DOHH2 (cell line): ENCODE measurements at regions not wholly inside any gene's neighbourhood (a gene's known extent, or its start where the extent isn't known, plus 50 kb on each side); places are given as distances from the start of the nearest gene placed in this dataset.

Experiments
- H3F3A ChIP-seq: fragments of 200-600 bp; sonication (generic), shearing (Covaris generic); 2 replicates; pipeline ENCODE4 v1.6.0; 2016; ENCODE audit warnings: antibody characterized with exemption, mild to moderate bottlenecking; ENCODE audit not compliant: control insufficient read depth, insufficient read depth
- H3K27ac ChIP-seq: fragments of 200-600 bp; sonication (generic); 2 replicates; pipeline ENCODE4 v1.5.1; 2014; ENCODE audit warnings: low read depth, mild to moderate bottlenecking, low read length, moderate library complexity
- H3K27me3 ChIP-seq: fragments of 200-600 bp; sonication (generic); 2 replicates; pipeline ENCODE4 v1.6.1; 2014; ENCODE audit warnings: mild to moderate bottlenecking, low read length, mixed read lengths; ENCODE audit not compliant: control insufficient read depth
- H3K36me3 ChIP-seq: fragments of 200-600 bp; sonication (generic); 2 replicates; pipeline ENCODE4 v1.6.1; 2014; ENCODE audit warnings: mild to moderate bottlenecking, low read length, moderate library complexity, mixed read lengths; ENCODE audit not compliant: control insufficient read depth
- H3K4me1 ChIP-seq: fragments of 200-600 bp; sonication (generic); 2 replicates; pipeline ENCODE4 v1.6.1; 2014; ENCODE audit warnings: mild to moderate bottlenecking, low read length, mixed read lengths; ENCODE audit not compliant: control insufficient read depth
- H3K4me2 ChIP-seq: fragments of 200-600 bp; sonication (generic); 2 replicates; pipeline ENCODE4 v1.6.0; 2014; ENCODE audit warnings: mild to moderate bottlenecking, low read length, moderate library complexity
- H3K4me3 ChIP-seq: fragments of 200-600 bp; sonication (generic); 2 replicates; pipeline ENCODE4 v1.5.1; 2014; ENCODE audit warnings: mild to moderate bottlenecking, low read length, mixed read lengths
- H3K79me2 ChIP-seq: fragments of 200-600 bp; sonication (generic); 2 replicates; pipeline ENCODE4 v1.6.1; 2014; ENCODE audit warnings: mild to moderate bottlenecking, low read length, mixed read lengths; ENCODE audit not compliant: control insufficient read depth
- H3K9me2 ChIP-seq: fragments of 200-600 bp; sonication (generic); replicated peaks from 2 replicates; pipeline ENCODE4 v1.6.1; 2014; ENCODE audit warnings: mild to moderate bottlenecking, low read length, mixed read lengths; ENCODE audit not compliant: control insufficient read depth
- H3K9me3 ChIP-seq: fragments of 200-600 bp; sonication (generic); 2 replicates; pipeline ENCODE4 v1.6.1; 2014; ENCODE audit warnings: antibody characterized with exemption, low read length, mixed read lengths; ENCODE audit not compliant: control insufficient read depth, insufficient read depth
- H4K20me1 ChIP-seq: fragments of 200-600 bp; sonication (generic); 2 replicates; pipeline ENCODE4 v1.6.0; 2014; ENCODE audit warnings: low read depth, mild to moderate bottlenecking, antibody characterized with exemption, low read length, moderate library complexity; ENCODE audit not compliant: control insufficient read depth, insufficient read depth
- CTCF ChIP-seq: fragments of 200-600 bp; sonication (generic); IDR thresholded peaks from one replicate; pipeline ENCODE4 v1.5.1; 2014; ENCODE audit warnings: antibody characterized with exemption, mild to moderate bottlenecking, low read depth, low read length; ENCODE audit not compliant: poor library complexity, severe bottlenecking
- EZH2phosphoT487 ChIP-seq: fragments of 200-600 bp; sonication (generic); IDR thresholded peaks from 2 replicates; pipeline ENCODE4 v1.6.1; 2017; ENCODE audit warnings: borderline replicate concordance, mild to moderate bottlenecking, antibody characterized with exemption, low read length, moderate library complexity, mixed read lengths

- H3K9me3 ChIP-seq = no peaks in the 10 kb centered on the region
- no peaks in the 10 kb centered on the region for H3K36me3 ChIP-seq
- H3K9me2 ChIP-seq = no peaks in the 10 kb centered on the region
- no peaks in the 10 kb centered on the region for H3F3A ChIP-seq
- no peak overlapping the region for H3K4me2 ChIP-seq
- no peaks in the 10 kb centered on the region for H4K20me1 ChIP-seq
- no peak overlapping the region for H3K27ac ChIP-seq
- no peak overlapping the region for H3K4me3 ChIP-seq
- no peak for TF ChIP-seq CTCF
- no peaks in the 10 kb centered on the region for H3K4me1 ChIP-seq
- H3K79me2 ChIP-seq = no peaks in the 10 kb centered on the region
- H3K27me3 ChIP-seq = peaks cover 8% of the 10 kb centered on the region
These were observed 156.8 kb upstream of the SFRP2 start for GRCh38 chr4:153945704-153946103.

DNA sequence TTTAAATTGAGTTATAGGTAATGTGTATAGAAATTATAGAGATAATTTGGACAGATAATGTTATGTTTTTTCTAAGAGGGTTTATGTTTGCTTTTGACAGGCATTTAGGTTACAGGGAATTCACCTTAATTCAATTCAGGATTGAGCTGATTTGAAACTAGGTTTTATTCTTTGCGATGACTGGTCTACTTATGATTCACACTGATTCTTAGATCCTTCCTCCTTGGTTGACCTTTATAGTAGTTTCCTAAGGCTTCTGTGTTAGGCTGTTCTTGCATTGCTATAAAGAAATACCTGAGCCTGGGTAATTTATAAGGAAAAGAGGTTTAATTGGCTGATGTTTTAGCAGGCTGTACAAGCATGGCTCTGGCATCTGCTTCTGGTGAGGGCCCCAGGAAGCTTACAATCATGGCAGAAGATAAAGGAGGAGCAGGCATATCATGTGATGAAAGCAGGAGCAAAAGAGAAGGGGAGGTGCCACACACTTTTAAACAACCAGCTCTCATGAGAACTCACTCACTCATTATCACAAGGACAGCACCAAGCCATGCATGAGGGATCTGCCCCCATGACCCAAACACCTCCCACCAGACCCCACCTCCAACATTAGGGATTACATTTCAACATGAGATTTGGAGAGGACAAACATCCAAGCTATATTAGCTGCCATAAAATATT is 155.0 kb upstream of the SFRP2 start:
- TF ChIP-seq CTCF (no peak), EZH2phosphoT487 (no peak)
- Histone ChIP-seq H3K27ac (no peak overlapping the region), H3K27me3 (peaks cover 5% of the 10 kb centered on the region)

DNA sequence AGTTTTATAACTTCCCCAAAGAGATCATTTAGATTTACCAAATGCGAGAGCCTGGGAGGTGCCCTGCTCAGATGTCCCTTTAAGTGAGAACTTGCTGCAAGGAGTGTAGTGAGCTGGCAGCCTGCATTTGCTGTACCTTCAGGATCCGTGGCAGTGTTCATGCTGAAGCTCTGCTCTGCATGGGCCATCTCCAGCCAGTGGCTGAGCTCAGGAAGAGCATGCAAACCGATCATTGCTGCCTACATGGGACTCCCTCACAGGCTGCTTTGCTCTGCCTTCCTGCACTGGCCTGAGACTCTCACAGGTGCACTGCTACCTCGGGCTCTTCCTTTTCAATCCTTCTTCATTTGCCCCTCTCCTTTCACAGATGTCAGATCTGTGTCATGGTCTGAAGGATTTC is 152.0 kb upstream of the SFRP2 start:
- H3K9me2 ChIP-seq = no peaks in the 10 kb centered on the region
- H3K27me3 ChIP-seq = no peaks in the 10 kb centered on the region
- no peaks in the 10 kb centered on the region for H3K36me3 ChIP-seq
- no peaks in the 10 kb centered on the region for H3K79me2 ChIP-seq
- no peak overlapping the region for H3K27ac ChIP-seq
- no peaks in the 10 kb centered on the region for H3K4me1 ChIP-seq
- no peak overlapping the region for H3K4me2 ChIP-seq
- H3K4me3 ChIP-seq = no peak overlapping the region
- H3F3A ChIP-seq = no peaks in the 10 kb centered on the region
- TF ChIP-seq CTCF = no peak
- TF ChIP-seq EZH2phosphoT487 = no peak
- H3K9me3 ChIP-seq = no peaks in the 10 kb centered on the region
- H4K20me1 ChIP-seq = no peaks in the 10 kb centered on the region

More for the DNA sequence above, 155.0 kb upstream of the SFRP2 start:
- Histone ChIP-seq H3K9me2 (no peaks in the 10 kb centered on the region), H3F3A (no peaks in the 10 kb centered on the region), H3K36me3 (no peaks in the 10 kb centered on the region), H3K79me2 (no peaks in the 10 kb centered on the region), H4K20me1 (no peaks in the 10 kb centered on the region), H3K9me3 (no peaks in the 10 kb centered on the region), H3K4me2 (no peak overlapping the region), H3K4me1 (no peaks in the 10 kb centered on the region), H3K4me3 (no peak overlapping the region)

DNA sequence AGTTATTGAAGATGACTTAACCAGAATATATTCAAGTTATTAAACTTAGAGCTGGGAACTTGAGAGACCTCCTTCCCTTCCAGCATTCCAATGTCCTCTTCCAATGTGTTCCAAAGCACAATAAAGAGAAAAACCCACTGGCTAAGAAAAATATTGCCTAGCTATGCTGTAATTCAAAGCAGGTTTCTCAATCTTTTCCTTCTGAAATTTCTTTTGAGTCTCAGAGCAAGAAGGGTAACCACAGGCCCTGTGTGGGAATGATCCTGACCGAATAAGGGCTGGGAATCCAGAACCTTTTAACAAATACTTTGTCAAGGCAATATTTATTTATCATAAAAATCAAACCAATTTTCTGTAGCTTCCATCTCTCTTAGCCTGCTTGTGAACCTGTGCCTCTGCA is 150.7 kb upstream of the SFRP2 start:
- Histone ChIP-seq H3K79me2 (no peaks in the 10 kb centered on the region), H3K4me1 (no peaks in the 10 kb centered on the region), H3K27me3 (no peaks in the 10 kb centered on the region), H3F3A (no peaks in the 10 kb centered on the region), H3K9me3 (no peaks in the 10 kb centered on the region), H4K20me1 (no peaks in the 10 kb centered on the region), H3K4me3 (no peak overlapping the region), H3K4me2 (no peak overlapping the region), H3K27ac (no peak overlapping the region), H3K36me3 (no peaks in the 10 kb centered on the region), H3K9me2 (no peaks in the 10 kb centered on the region)
- TF ChIP-seq EZH2phosphoT487 = no peak
- TF ChIP-seq CTCF = no peak
